SH-SY5Y (cell line): ENCODE measurements at regions not wholly inside any gene's neighbourhood (a gene's known extent, or its start where the extent isn't known, plus 50 kb on each side); places are given as distances from the start of the nearest gene placed in this dataset.

Experiments
- GATA2 ChIP-seq: IDR thresholded peaks from 2 replicates; pipeline ENCODE4 v1.6.1; 2011; ENCODE audit warnings: mild to moderate bottlenecking, low read depth, low read length
- GATA3 ChIP-seq: IDR thresholded peaks from 2 replicates; pipeline ENCODE4 v1.6.1; 2011; ENCODE audit warnings: low read depth, mild to moderate bottlenecking, low read length, moderate library complexity

GRCh38 chr10:128898133-128898915 is 568.7 kb upstream of the MGMT start:
- TF ChIP-seq GATA2 (no peak), GATA3 (no peak)

DNA sequence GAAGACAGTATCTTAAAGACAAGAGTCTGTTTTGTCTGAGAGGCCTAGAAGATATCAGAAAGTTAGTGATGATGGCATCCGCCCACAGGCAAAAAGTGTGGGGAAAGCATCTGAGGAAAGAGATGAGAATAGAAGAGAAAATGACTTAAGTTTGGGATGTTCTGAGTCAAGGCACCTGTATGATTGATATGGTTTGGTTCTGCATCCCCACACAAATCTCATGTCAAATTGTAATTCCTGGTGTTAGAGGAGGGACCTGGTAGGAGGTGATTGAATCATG is 568.2 kb upstream of the MGMT start:
- TF ChIP-seq GATA2: no peak
- no peak for TF ChIP-seq GATA3

DNA sequence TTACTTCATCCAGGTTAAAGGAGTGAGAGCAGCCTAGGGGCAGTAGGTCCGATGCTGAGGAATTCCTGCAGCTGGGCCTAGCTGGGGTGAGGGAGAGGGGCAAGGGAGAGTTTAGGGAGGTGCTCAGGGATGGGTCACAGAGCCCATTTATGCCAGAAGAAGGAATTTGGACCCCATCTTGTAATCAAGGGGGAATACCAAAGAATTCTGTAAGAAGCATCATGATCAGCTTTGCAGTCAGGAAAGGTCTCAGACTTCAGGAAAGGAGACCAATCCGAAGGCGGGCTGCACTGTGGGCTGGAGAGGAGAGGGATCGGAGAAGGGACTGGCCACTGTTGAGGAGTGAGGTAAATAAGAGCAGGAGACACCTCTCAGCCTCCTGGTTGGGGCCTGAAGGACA is 566.6 kb upstream of the MGMT start:
- TF ChIP-seq GATA3 (no peak), GATA2 (no peak)

DNA sequence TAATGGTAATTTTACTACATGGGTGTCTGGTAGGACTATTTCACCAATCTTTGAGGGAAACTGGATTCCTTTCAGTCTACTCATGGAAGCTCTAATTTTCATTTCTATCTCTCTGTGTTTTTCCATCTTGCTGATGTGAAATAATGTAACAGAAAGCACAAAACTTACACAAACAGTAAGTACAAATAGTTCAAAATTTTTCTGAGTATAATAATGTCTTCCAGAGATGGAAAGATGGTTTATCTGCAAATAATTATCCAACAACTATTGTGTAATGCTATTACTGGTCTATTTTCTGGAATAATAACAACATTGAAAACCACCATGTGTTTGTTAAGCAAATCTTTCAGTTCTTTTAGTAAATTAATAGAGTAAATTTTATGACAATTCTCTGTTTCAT is 565.8 kb upstream of the MGMT start:
- TF ChIP-seq GATA3: no peak

GRCh38 chr10:128902031-128902710 is 564.9 kb upstream of the MGMT start:
- TF ChIP-seq GATA3 (no peak), GATA2 (no peak)

GRCh38 chr10:128907155-128907941 is 559.7 kb upstream of the MGMT start:
- TF ChIP-seq GATA3 (no peak), GATA2 (no peak)

DNA sequence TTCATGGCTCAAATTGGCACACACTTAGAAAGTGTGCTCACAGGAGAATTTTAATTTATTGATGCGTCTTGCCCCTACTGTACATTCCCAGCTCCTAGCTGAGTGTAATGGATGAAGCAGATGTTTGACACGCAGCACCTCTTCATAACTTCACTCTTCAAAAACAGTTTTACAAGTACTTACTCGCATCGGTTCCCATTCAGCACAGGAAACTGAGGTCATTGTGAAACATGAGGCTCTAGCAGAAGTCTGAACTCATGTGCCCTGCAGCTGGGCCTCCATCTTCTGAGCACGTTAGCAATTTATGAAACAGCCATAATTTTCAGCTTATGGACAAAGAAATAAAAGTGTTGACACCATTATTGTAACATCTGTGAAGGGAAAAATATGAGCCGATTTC is 558.9 kb upstream of the MGMT start:
- no peak for TF ChIP-seq GATA3
- no peak for TF ChIP-seq GATA2

GRCh38 chr10:128908499-128908898 is 558.5 kb upstream of the MGMT start:
- TF ChIP-seq GATA2 (no peak), GATA3 (no peak)

GRCh38 chr10:128912568-128913311 is 554.3 kb upstream of the MGMT start:
- no peak for TF ChIP-seq GATA2
- TF ChIP-seq GATA3: no peak

DNA sequence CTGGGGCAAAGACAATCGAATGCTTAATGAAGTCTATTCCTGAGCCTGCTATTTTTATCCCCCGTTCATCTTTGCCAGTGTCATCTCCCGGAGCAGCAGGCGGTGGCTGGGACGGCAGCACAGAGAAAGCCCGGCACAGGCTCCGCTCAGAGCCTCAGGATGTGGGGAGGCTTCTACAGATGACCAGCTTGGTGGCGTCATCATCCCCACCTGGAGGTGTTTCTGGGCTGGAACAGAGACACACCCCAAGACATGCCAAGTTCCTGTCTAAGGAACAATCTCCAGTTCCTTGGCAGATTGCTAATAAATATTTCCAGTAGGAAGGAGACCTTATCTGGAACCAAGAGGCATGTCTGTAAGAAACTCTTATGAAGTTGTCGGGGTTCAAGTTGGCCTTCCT is 552.4 kb upstream of the MGMT start:
- TF ChIP-seq GATA2 (no peak), GATA3 (no peak)

DNA sequence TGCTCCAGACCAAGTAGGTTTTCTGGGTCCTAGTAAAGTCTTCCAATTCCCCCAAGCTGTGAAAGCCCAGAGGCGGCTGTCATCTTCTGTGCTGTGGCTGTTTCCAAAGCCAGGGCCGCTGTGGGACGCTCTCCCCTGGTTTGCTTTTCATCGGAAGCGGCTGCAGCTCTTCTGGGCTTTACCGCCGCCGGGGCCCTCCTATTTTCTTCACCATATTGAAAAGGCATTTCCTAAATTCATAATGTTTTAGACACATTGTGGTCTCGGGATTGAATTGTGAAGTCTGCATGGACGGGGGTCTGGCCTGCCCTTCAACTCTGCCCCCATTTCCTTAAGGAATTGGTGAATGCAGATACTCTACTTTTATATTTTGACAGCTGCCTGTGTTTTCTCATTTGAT is 551.4 kb upstream of the MGMT start:
- TF ChIP-seq GATA3 (no peak), GATA2 (no peak)

- no peak for TF ChIP-seq GATA2
Measured at GRCh38 chr10:128916383-128916782, 550.7 kb upstream of the MGMT start.

DNA sequence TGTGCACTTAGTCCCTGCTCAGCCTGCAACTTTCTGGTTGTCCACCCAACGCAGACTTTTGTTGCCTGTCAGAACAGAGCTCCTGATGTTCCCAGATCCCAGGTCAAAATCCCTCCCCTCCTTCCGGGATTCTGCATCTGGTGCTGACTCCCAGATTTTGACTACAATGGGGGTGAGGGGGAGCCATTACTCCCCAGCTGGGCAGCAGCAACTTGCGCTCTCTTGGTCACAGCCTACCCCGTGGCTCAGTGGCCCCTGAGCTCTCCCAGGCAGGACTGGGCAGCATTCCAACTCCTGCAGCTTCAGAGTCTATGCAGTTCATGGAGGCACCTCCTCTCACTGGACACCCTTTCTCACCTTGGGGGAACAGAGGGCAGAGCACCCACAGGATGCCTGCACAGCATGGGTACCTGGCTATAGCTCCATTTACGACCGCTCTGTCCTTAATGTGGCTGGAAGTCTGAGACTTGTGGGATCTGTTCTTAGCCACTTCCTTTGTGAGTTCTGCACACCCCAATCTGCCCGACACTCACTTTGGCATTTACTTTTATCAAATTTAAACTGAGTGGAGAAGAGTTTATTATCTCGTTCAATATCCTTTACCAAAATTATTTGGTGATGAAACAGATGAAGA is 545.5 kb upstream of the MGMT start:
- TF ChIP-seq GATA2 (no peak), GATA3 (no peak)

DNA sequence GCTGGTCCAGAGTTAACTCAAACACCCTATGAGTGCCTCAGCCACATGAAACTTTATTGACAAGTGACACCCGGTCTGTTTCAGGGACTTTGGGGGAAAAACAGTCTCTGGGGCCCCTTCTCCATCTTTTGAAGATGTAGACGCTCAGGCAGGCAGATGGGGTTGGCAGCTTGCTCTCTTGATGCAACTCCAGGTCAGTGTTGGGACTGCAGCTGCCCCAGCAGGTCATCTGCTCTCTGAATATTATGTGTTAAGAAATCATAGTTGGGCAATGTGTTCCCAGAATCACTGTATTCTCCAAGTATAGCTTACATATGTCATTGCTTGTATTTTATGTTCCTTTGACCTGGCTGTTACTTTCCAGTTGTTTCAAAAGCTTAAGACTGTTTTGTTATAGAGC is 544.9 kb upstream of the MGMT start:
- TF ChIP-seq GATA2 (no peak), GATA3 (no peak)
